B cell (primary cell): ENCODE measurements at regions not wholly inside any gene's neighbourhood (a gene's known extent, or its start where the extent isn't known, plus 50 kb on each side); places are given as distances from the start of the nearest gene placed in this dataset.
"Not testable (repeated sequence)": the region's sequence is repeated elsewhere in the genome, so short reads cannot be mapped to it uniquely, and the experiment has no call there.

Source experiments
- ATAC-seq: fragments of 200-7000 bp; cut with Tn5 transposase; one replicate; pipeline ENCODE4 v1.10.0; 2021; ENCODE audit warnings: low read depth, mild to moderate bottlenecking, moderate number of reproducible peaks, moderate library complexity
- CTCF ChIA-PET: fragments of 350-600 bp; sonication (Branson Sonifier 250); formaldehyde crosslinking; loops from one replicate; lab custom pipeline; 2021; ENCODE audit warnings: antibody characterized with exemption, inconsistent platforms; lab: Charles Lee
- POLR2A ChIA-PET: fragments of 350-600 bp; sonication (Branson Sonifier 250); formaldehyde crosslinking; loops from one replicate; lab custom pipeline; 2021; ENCODE audit warnings: antibody characterized with exemption; lab: Charles Lee
- DNase-seq: peaks from one replicate; pipeline ENCODE4 v3.0.0; 2013
- H2AFZ ChIP-seq: 2 replicates; pipeline ENCODE4 v1.6.1; 2012; ENCODE audit warnings: mild to moderate bottlenecking, low read depth, low read length; ENCODE audit not compliant: insufficient read depth, poor library complexity, severe bottlenecking
- H3K27ac ChIP-seq, 2 donors: 1 replicate in 1 of 2; 2 replicates in 1 of 2; pipeline ENCODE4 v1.5.1; 2012 to 2013; ENCODE audit warnings: low read length in 2 of 2, mild to moderate bottlenecking in 2 of 2, moderate library complexity in 1 of 2
- H3K27me3 ChIP-seq, 4 experiments: fragments of 200-600 bp in 1 of 4; sonication (generic) in 1 of 4; replicated peaks in 1 of 4; 1 replicate in 2 of 4; 2 replicates in 2 of 4; pipeline versions ENCODE4 v1.6.1 to v1.7.0; 2013 to 2016; ENCODE audit warnings: low read length in 3 of 4, mild to moderate bottlenecking in 2 of 4, mixed read lengths in 1 of 4, moderate library complexity in 1 of 4; ENCODE audit not compliant: insufficient read depth in 4 of 4, control insufficient read depth in 3 of 4; ENCODE audit errors: control extremely low read depth in 1 of 4
- H3K36me3 ChIP-seq, 2 experiments: replicated peaks in 1 of 2; 1 replicate in 1 of 2; 2 replicates in 1 of 2; pipeline versions ENCODE4 v1.6.1 to v1.7.1; 2013; ENCODE audit warnings: low read length in 1 of 2; ENCODE audit not compliant: insufficient read depth in 2 of 2, control insufficient read depth in 1 of 2; ENCODE audit errors: control extremely low read depth in 1 of 2, extremely low read depth in 1 of 2
- H3K4me1 ChIP-seq, 2 donors: fragments of 200-600 bp in 1 of 2; sonication (generic) in 1 of 2; 1 replicate in 1 of 2; 2 replicates in 1 of 2; pipeline versions ENCODE4 v1.5.1 to v1.6.1; 2013 to 2017; ENCODE audit warnings: low read length in 2 of 2; ENCODE audit not compliant: control insufficient read depth in 2 of 2, insufficient read depth in 2 of 2
- H3K4me2 ChIP-seq: replicated peaks from 2 replicates; pipeline ENCODE3; 2012; ENCODE audit warnings: mild to moderate bottlenecking, low read depth, low read length; ENCODE audit not compliant: poor library complexity, severe bottlenecking
- H3K4me3 ChIP-seq, 5 experiments: fragments of 200-600 bp in 1 of 5; sonication (generic) in 1 of 5; 1 replicate in 3 of 5; 2 replicates in 2 of 5; pipeline versions ENCODE4 v1.5.1 to v1.7.0; 2011 to 2016; ENCODE audit warnings: low read length in 4 of 5, mild to moderate bottlenecking in 4 of 5, low read depth in 2 of 5, control low read depth in 1 of 5, moderate library complexity in 1 of 5; ENCODE audit not compliant: insufficient read depth in 1 of 5; ENCODE audit errors: control extremely low read depth in 1 of 5, extremely low read depth in 1 of 5
- H3K79me2 ChIP-seq: fragments of 200-600 bp; sonication (generic); one replicate; pipeline ENCODE4 v1.6.0; 2016; ENCODE audit warnings: low read length; ENCODE audit not compliant: control insufficient read depth, insufficient read depth
- H3K9ac ChIP-seq: fragments of 200-600 bp; sonication (generic); 2 replicates; pipeline ENCODE4 v1.6.1; 2017; ENCODE audit warnings: mild to moderate bottlenecking, low read length, moderate library complexity
- H3K9me3 ChIP-seq, 3 donors: one replicate each; pipeline versions ENCODE4 v1.6.1 to v1.7.1; 2013; ENCODE audit warnings: low read length in 2 of 3; ENCODE audit not compliant: control insufficient read depth in 2 of 3, insufficient read depth in 1 of 3; ENCODE audit errors: control extremely low read depth in 1 of 3
- H4K20me1 ChIP-seq: 2 replicates; pipeline ENCODE4 v1.6.0; 2012; ENCODE audit warnings: mild to moderate bottlenecking, low read length; ENCODE audit not compliant: insufficient read depth, control insufficient read depth, poor library complexity, severe bottlenecking
- H3K27ac Mint-ChIP-seq: one replicate; pipeline ENCODE4 v1.8.0; 2021; ENCODE audit warnings: mixed read lengths
- H3K27me3 Mint-ChIP-seq: one replicate; pipeline ENCODE4 v1.8.0; 2021; ENCODE audit warnings: mixed read lengths
- H3K4me1 Mint-ChIP-seq: one replicate; pipeline ENCODE4 v1.8.0; 2021; ENCODE audit warnings: mixed read lengths
- H3K4me3 Mint-ChIP-seq: one replicate; pipeline ENCODE4 v1.8.0; 2021; ENCODE audit warnings: mixed read lengths
- H3K9me3 Mint-ChIP-seq: one replicate; pipeline ENCODE4 v1.8.0; 2022; ENCODE audit warnings: mixed read lengths; ENCODE audit not compliant: insufficient read depth
- EZH2 ChIP-seq: IDR thresholded peaks from 2 replicates; pipeline ENCODE4 v1.6.1; 2012; ENCODE audit warnings: borderline replicate concordance, low read depth, mild to moderate bottlenecking, moderate library complexity, low read length; ENCODE audit not compliant: insufficient read depth, poor library complexity, severe bottlenecking
- WGBS: methylation state at CpG from one replicate; pipeline ENCODE4 v1.1.5; 2013; ENCODE audit warnings: missing lambda C conversion rate; ENCODE audit not compliant: insufficient coverage; 5-methylcytosine and 5-hydroxymethylcytosine counted together
- intact Hi-C: fragments of 100-400 bp; cut with micrococcal nuclease; formaldehyde crosslinking; loops from one replicate; pipeline ENCODE4 v1.10.0; 2022
- TF ChIP-seq, protein P1 (sequence below): fragments of 200-600 bp; IDR thresholded peaks from one replicate; pipeline ENCODE4 v1.8.0; 2022; ENCODE audit warnings: antibody characterized with exemption, mild to moderate bottlenecking

DNA sequence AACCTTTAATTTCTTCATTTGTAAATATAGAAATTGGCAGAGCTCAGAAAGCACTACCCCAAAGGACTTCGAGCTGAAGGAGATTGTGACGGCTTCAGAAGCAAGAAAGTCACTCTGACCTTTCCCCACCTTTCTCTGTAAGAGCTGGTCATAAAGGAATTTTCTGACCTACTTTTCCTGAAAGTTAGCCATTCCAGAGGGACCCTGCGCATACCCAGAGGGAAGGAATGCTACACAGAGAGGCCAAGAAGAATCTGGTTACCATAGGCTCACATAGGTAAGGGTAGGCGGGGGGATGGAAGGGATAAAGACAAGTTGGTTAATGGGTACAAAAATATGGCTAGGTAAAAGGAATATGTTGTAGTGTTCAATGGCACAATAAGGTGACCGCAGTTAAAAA, 1080.3 kb downstream of the ZPLD1 start:
- Histone ChIP-seq H3K4me2 (no peak overlapping the region), H3K79me2 (no peaks in the 10 kb centered on the region), H3K27me3 (no peaks in the 10 kb centered on the region), H4K20me1 (no peaks in the 10 kb centered on the region), H3K27ac (no peak overlapping the region), H3K4me3 (no peak overlapping the region), H3K9me3 (no peaks in the 10 kb centered on the region), H2AFZ (no peak overlapping the region), H3K4me1 (no peaks in the 10 kb centered on the region), H3K9ac (no peak overlapping the region), H3K36me3 (no peaks in the 10 kb centered on the region)
- intact Hi-C loops: no loop called here
- ChIA-PET POLR2A (no interaction called here), CTCF (no interaction called here)
- no peak for ATAC-seq
- 100% methylated on average over 2 of the region's 5 CpGs for WGBS
- TF ChIP-seq, protein P1, sequence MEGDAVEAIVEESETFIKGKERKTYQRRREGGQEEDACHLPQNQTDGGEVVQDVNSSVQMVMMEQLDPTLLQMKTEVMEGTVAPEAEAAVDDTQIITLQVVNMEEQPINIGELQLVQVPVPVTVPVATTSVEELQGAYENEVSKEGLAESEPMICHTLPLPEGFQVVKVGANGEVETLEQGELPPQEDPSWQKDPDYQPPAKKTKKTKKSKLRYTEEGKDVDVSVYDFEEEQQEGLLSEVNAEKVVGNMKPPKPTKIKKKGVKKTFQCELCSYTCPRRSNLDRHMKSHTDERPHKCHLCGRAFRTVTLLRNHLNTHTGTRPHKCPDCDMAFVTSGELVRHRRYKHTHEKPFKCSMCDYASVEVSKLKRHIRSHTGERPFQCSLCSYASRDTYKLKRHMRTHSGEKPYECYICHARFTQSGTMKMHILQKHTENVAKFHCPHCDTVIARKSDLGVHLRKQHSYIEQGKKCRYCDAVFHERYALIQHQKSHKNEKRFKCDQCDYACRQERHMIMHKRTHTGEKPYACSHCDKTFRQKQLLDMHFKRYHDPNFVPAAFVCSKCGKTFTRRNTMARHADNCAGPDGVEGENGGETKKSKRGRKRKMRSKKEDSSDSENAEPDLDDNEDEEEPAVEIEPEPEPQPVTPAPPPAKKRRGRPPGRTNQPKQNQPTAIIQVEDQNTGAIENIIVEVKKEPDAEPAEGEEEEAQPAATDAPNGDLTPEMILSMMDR: no peak
- TF ChIP-seq EZH2: no peak
- Mint-ChIP-seq H3K27me3 (no peaks in the 10 kb centered on the region), H3K9me3 (peaks cover 5% of the 10 kb centered on the region), H3K27ac (no peak overlapping the region), H3K4me1 (no peaks in the 10 kb centered on the region), H3K4me3 (no peak overlapping the region)
- no peak for DNase-seq

GRCh38 chr3:103516950-103517349, 1082.1 kb downstream of the ZPLD1 start:
- no peak for TF ChIP-seq EZH2
- TF ChIP-seq, protein P1: no peak
- Histone ChIP-seq H3K4me2 (no peak overlapping the region), H3K36me3 (no peaks in the 10 kb centered on the region), H3K9me3 (peaks cover 0 to 1% (median 0%) of the 10 kb centered on the region in 3 donors), H3K4me1 (no peaks in the 10 kb centered on the region), H3K79me2 (no peaks in the 10 kb centered on the region), H3K27ac (no peak overlapping the region), H3K9ac (no peak overlapping the region), H2AFZ (no peak overlapping the region), H3K4me3 (no peak overlapping the region), H4K20me1 (no peaks in the 10 kb centered on the region), H3K27me3 (no peaks in the 10 kb centered on the region)
- no peaks in the 10 kb centered on the region for H3K4me1 Mint-ChIP-seq
- CTCF ChIA-PET: no interaction called here
- H3K27me3 Mint-ChIP-seq: no peaks in the 10 kb centered on the region
- intact Hi-C loops: no loop called here
- no peak overlapping the region for H3K4me3 Mint-ChIP-seq
- WGBS: no CpG with 5 or more reads among the region's 3 CpGs
- peaks cover 11% of the 10 kb centered on the region for H3K9me3 Mint-ChIP-seq
- ATAC-seq (no peak), DNase-seq (no peak)
- H3K27ac Mint-ChIP-seq: no peak overlapping the region
- POLR2A ChIA-PET: no interaction called here

- H3K27me3 ChIP-seq, H3K4me1 Mint-ChIP-seq, H4K20me1 ChIP-seq, H3K4me3 Mint-ChIP-seq, H3K4me1 ChIP-seq, ATAC-seq, H3K9ac ChIP-seq, H3K9me3 ChIP-seq, H3K27me3 Mint-ChIP-seq, H2AFZ ChIP-seq, H3K27ac Mint-ChIP-seq, DNase-seq, CTCF ChIA-PET, intact Hi-C loops, H3K4me2 ChIP-seq, H3K27ac ChIP-seq, H3K9me3 Mint-ChIP-seq, POLR2A ChIA-PET, H3K79me2 ChIP-seq, H3K4me3 ChIP-seq, H3K36me3 ChIP-seq: not testable (repeated sequence)
- 91% methylated on average over 11 of the region's 19 CpGs for WGBS
These were observed 1096.5 kb downstream of the ZPLD1 start for GRCh38 chr3:103531327-103531726.
